Tibial nerve (tissue), 3 donors: ENCODE measurements at regions not wholly inside any gene's neighbourhood (a gene's known extent, or its start where the extent isn't known, plus 50 kb on each side); places are given as distances from the start of the nearest gene placed in this dataset.

ENCODE experiments used
- CTCF ChIP-seq, 5 experiments: fragments of 200-600 bp in 3 of 5; fragments of 450-650 bp in 2 of 5; sonication (generic) in 3 of 5; IDR thresholded peaks; one replicate each; pipeline ENCODE4 v1.5.1; 2016 to 2019; ENCODE audit warnings: antibody characterized with exemption in 5 of 5, mild to moderate bottlenecking in 3 of 5, moderate library complexity in 2 of 5
- POLR2A ChIP-seq, 2 donors: fragments of 450-650 bp; IDR thresholded peaks; one replicate each; pipeline ENCODE4 v1.6.1; 2017; ENCODE audit warnings: antibody characterized with exemption in 2 of 2, mild to moderate bottlenecking in 2 of 2, moderate library complexity in 2 of 2

DNA sequence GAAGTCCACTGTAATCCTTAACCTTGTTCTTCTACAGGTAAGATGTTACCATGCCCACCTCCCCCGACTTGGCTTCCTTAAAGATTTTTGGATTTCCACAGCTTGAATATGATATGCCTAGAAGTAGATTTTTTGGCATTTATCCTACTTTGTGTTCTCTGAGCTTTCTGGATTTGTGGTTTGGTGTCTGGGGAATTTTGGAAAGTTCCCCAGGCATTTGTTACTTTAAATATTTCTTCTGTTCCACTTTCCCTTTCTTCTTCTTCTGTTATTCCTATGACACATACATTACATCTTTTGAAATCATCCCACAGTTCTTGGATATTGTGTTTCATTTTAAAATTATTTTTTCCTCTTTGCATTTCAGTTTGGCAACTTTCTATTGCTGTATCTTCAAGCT is 122.1 kb upstream of the TMEM108 start:
- TF ChIP-seq CTCF (IDR thresholded peaks at IDR 0.05) (no peak), POLR2A (IDR thresholded peaks at IDR 0.05) (no peak)
